ENCODE measurements at regions not wholly inside any gene's neighbourhood (a gene's known extent, or its start where the extent isn't known, plus 50 kb on each side); places are given as distances from the start of the nearest gene placed in this dataset.
A peak's percentile ranks its signal among the peaks of the same experiment; 100 is the strongest.

- TF ChIP-seq, protein P1, sequence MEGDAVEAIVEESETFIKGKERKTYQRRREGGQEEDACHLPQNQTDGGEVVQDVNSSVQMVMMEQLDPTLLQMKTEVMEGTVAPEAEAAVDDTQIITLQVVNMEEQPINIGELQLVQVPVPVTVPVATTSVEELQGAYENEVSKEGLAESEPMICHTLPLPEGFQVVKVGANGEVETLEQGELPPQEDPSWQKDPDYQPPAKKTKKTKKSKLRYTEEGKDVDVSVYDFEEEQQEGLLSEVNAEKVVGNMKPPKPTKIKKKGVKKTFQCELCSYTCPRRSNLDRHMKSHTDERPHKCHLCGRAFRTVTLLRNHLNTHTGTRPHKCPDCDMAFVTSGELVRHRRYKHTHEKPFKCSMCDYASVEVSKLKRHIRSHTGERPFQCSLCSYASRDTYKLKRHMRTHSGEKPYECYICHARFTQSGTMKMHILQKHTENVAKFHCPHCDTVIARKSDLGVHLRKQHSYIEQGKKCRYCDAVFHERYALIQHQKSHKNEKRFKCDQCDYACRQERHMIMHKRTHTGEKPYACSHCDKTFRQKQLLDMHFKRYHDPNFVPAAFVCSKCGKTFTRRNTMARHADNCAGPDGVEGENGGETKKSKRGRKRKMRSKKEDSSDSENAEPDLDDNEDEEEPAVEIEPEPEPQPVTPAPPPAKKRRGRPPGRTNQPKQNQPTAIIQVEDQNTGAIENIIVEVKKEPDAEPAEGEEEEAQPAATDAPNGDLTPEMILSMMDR (IDR thresholded peaks at IDR 0.05; ENCODE audit: low read depth, low read length), result no peak
- H3K4me3 ChIP-seq (ENCODE audit: low read depth, low read length), result no peak overlapping the region
These were observed 196.3 kb downstream of the ERCC6L2 start for GRCh38 chr9:96071815-96072124.

DNA sequence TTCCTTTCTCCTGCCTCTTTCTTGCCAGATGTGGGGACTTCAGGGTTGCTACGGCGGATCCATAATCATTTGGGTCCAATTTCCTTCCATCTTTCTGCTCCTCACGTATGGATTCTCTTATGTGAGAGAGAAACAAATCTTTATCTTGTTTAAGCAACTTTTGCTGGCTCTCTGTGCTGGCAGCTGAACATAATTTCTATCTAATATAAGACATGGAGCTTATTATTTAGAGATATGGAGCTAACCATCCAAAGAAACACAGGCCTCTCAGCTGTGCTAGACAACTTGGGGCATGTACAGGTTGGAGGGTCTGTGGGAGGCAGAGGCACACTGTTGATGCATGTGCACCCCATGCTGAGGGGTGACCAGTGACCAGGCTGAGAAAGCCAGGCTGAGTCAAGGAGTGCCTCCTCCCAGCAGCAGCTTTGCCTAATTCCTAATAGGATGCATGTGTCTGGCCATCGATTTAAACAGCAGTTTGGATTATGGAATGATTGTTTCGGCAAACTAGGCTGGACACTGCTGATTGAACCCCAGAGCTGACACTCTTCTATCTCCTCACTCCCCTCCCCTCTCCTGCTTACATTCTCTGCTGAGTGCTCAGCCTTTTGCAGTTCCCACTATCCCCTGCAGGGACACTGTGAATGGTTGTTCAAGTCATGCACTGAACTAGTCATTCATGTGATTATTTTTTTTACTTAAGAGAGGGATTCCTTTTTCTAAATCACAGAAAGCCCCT lies 195.8 kb downstream of the ERCC6L2 start:
- TF ChIP-seq, protein P1 (IDR thresholded peaks at IDR 0.05; ENCODE audit: low read depth, low read length), result peak; percentile 62
- no peak overlapping the region for H3K4me3 ChIP-seq (ENCODE audit: low read depth, low read length)

- H3K4me3 ChIP-seq (ENCODE audit: low read depth, low read length), result no peak overlapping the region
- TF ChIP-seq, protein P1 (IDR thresholded peaks at IDR 0.05; ENCODE audit: low read depth, low read length), result no peak
These were observed 194.2 kb downstream of the ERCC6L2 start for GRCh38 chr9:96069629-96070220.

DNA sequence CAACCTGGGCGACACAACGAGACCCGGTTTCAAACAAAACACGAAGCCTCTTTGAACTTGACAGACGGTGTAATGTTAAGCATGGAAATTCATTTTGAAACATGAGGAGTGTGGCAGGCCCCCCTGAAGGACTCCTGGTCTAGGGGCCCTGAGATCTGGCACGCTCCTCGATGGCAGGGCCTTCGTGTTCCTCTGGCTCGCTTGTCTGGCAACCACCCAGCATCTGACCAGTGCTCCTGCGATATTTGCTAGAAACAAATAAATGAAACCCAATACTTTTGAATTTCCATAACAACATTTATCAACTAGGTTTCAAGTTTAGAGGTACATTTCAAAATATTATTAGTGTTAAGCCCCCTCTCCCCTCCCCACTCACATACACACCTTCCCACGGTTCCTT lies 193.0 kb downstream of the ERCC6L2 start:
- TF ChIP-seq, protein P1 (IDR thresholded peaks at IDR 0.05; ENCODE audit: low read depth, low read length), result no peak
- no peak overlapping the region for H3K4me3 ChIP-seq (ENCODE audit: low read depth, low read length)

DNA sequence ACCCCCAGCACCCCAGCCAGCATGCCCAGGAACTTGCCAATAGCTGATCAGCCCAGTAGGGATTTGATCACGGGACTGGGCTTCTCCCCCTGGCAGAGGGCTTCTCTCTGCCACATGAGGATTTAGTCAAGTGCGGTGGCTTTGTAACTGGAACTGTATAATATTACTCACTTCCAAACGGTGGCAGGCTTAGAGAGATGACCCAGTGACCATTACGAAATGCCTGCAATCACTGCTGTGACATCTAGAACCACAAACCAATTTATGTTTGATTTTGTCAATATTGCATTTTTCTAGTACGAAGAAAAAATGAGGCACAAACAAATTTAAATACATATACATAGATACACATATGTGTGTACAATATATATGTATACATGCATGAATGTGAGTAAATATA lies 192.1 kb downstream of the ERCC6L2 start:
- TF ChIP-seq, protein P1 (IDR thresholded peaks at IDR 0.05; ENCODE audit: low read depth, low read length), result no peak
- H3K4me3 ChIP-seq (ENCODE audit: low read depth, low read length), result no peak overlapping the region

DNA sequence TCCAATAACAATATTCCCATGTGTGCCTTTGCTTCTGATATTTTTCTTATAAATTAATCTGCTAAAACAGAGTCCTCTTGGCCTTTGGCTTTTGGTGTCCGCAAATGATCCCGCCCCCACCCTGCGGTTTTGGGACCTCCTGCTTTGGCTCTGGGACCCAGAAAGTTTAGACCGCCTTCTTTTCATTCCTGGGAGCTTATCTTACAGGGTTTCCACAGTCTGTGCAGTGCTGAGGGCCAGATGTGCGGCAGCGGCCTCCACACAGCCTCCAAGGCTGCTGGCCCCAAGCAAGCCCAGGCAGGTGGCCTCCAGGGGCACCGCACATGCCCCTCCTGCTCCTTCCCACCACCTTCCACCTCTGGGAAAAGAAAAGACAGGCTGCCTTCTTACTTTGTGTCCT lies 191.5 kb downstream of the ERCC6L2 start:
- no peak overlapping the region for H3K4me3 ChIP-seq (ENCODE audit: low read depth, low read length)
- TF ChIP-seq, protein P1 (IDR thresholded peaks at IDR 0.05; ENCODE audit: low read depth, low read length), result no peak

DNA sequence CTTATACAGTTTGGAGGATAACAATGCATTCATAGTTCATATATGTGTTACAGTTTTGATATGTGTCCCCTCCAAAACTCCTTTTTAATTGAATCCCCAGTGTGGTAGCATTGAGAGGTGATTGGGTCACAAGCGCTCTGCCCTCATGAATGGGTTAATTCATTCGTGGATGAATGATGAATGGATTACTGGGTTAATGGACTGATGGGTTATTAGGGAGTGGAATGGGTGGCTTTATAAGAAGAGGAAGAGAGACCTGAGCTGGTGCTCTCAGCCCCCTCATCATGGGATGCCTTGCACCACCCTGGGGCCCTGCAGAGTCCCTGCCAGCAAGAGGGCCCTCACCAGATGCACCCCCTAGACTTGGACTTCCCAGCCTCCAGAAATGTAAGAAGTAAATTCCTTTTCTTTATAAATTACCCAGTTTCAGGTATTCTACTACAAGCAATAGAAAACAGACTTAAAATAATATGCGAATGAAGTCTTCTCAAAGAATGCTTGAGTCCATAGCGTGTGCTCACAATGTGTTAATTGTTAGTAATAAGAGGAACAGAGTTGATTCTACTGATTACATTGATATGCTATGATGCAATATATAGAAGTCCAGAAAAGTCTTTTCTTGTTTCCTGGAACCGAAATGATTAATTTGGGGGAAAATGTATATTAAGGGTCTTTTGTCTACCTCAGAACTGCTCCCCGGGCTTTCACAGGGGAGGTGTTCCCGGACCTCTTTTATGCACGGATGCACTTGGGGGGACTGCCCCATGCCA lies 190.2 kb downstream of the ERCC6L2 start:
- TF ChIP-seq, protein P1 (IDR thresholded peaks at IDR 0.05; ENCODE audit: low read depth, low read length), result no peak
- H3K4me3 ChIP-seq (ENCODE audit: low read depth, low read length), result no peak overlapping the region
